Neural progenitor cell (in vitro differentiated cells): ENCODE measurements at regions not wholly inside any gene's neighbourhood (a gene's known extent, or its start where the extent isn't known, plus 50 kb on each side); places are given as distances from the start of the nearest gene placed in this dataset.

Experiments used
- DNase-seq: peaks from one replicate; pipeline ENCODE4 v3.0.0-alpha.2; 2016; ENCODE audit warnings: low spot score
- H2AFZ ChIP-seq: fragments of 200-600 bp; sonication (generic); replicated peaks from 2 replicates; pipeline ENCODE4 v1.6.1; 2016; ENCODE audit warnings: antibody characterized with exemption
- H3F3A ChIP-seq: fragments of 200-600 bp; sonication (generic); 2 replicates; pipeline ENCODE4 v1.6.1; 2016; ENCODE audit warnings: antibody characterized with exemption, low read depth
- H3K27ac ChIP-seq: fragments of 200-600 bp; sonication (generic); 2 replicates; pipeline ENCODE4 v1.5.1; 2016; ENCODE audit warnings: mild to moderate bottlenecking
- H3K27me3 ChIP-seq: fragments of 200-600 bp; sonication (generic); 2 replicates; pipeline ENCODE4 v1.6.1; 2016; ENCODE audit warnings: mild to moderate bottlenecking, moderate library complexity
- H3K36me3 ChIP-seq: fragments of 200-600 bp; sonication (generic); 2 replicates; pipeline ENCODE4 v1.5.1; 2016
- H3K4me1 ChIP-seq: fragments of 200-600 bp; sonication (generic); 2 replicates; pipeline ENCODE4 v1.6.1; 2016; ENCODE audit warnings: mixed run types
- H3K4me2 ChIP-seq: fragments of 200-600 bp; sonication (generic); 2 replicates; pipeline ENCODE4 v1.6.1; 2016
- H3K4me3 ChIP-seq: fragments of 200-600 bp; sonication (generic); 2 replicates; pipeline ENCODE4 v1.5.1; 2016
- H3K79me2 ChIP-seq: fragments of 200-600 bp; sonication (generic); 2 replicates; pipeline ENCODE4 v1.6.1; 2016; ENCODE audit warnings: low read depth
- H3K9ac ChIP-seq: fragments of 200-600 bp; sonication (generic); 2 replicates; pipeline ENCODE4 v1.6.1; 2016
- H3K9me3 ChIP-seq: fragments of 200-600 bp; sonication (generic); 2 replicates; pipeline ENCODE4 v1.5.1; 2016; ENCODE audit warnings: low read depth
- H4K20me1 ChIP-seq: fragments of 200-600 bp; sonication (generic); 2 replicates; pipeline ENCODE4 v1.6.1; 2016; ENCODE audit warnings: low read depth
- H3K27ac Mint-ChIP-seq: 3 replicates; pipeline ENCODE4 v1.8.0; 2021; ENCODE audit warnings: mixed read lengths
- H3K27me3 Mint-ChIP-seq: 2 replicates; pipeline ENCODE4 v1.8.0; 2022; ENCODE audit warnings: low read depth, mild to moderate bottlenecking, inconsistent platforms, moderate library complexity, mixed read lengths; ENCODE audit not compliant: insufficient read depth
- H3K36me3 Mint-ChIP-seq: 3 replicates; pipeline ENCODE4 v1.8.0; 2021; ENCODE audit warnings: mixed read lengths
- H3K4me1 Mint-ChIP-seq: 3 replicates; pipeline ENCODE4 v1.8.0; 2021; ENCODE audit warnings: mixed read lengths
- H3K4me3 Mint-ChIP-seq: 3 replicates; pipeline ENCODE4 v1.8.0; 2021; ENCODE audit warnings: mild to moderate bottlenecking, moderate library complexity, mixed read lengths
- H3K9me3 Mint-ChIP-seq: 3 replicates; pipeline ENCODE4 v1.8.0; 2020; ENCODE audit warnings: mixed read lengths
- CTCF ChIP-seq: fragments of 200-600 bp; sonication (generic); IDR thresholded peaks from 2 replicates; pipeline ENCODE4 v1.5.1; 2017; ENCODE audit warnings: antibody characterized with exemption, mild to moderate bottlenecking
- EZH2 ChIP-seq: fragments of 200-600 bp; sonication (generic); IDR thresholded peaks from 2 replicates; pipeline ENCODE4 v1.6.1; 2017; ENCODE audit warnings: antibody characterized with exemption, mild to moderate bottlenecking, moderate library complexity
- EZH2phosphoT487 ChIP-seq: fragments of 200-600 bp; sonication (generic); IDR thresholded peaks from 2 replicates; pipeline ENCODE4 v1.6.1; 2017; ENCODE audit warnings: antibody characterized with exemption

- H4K20me1 ChIP-seq = no peaks in the 10 kb centered on the region
- Mint-ChIP-seq H3K27ac (no peak overlapping the region), H3K27me3 (peaks cover 8% of the 10 kb centered on the region), H3K4me3 (no peak overlapping the region), H3K4me1 (peaks cover 30% of the 10 kb centered on the region), H3K36me3 (no peaks in the 10 kb centered on the region), H3K9me3 (peaks cover 3% of the 10 kb centered on the region)
- no peak overlapping the region for H3K4me3 ChIP-seq
- H3K9ac ChIP-seq = no peak overlapping the region
- H3K4me2 ChIP-seq = no peak overlapping the region
- no peaks in the 10 kb centered on the region for H3K27me3 ChIP-seq
- H2AFZ ChIP-seq = no peak overlapping the region
- no peak for DNase-seq
- no peaks in the 10 kb centered on the region for H3F3A ChIP-seq
- no peaks in the 10 kb centered on the region for H3K79me2 ChIP-seq
- no peak for TF ChIP-seq EZH2
- TF ChIP-seq EZH2phosphoT487 = no peak
- TF ChIP-seq CTCF = no peak
- H3K27ac ChIP-seq = no peak overlapping the region
- H3K9me3 ChIP-seq = no peaks in the 10 kb centered on the region
- no peaks in the 10 kb centered on the region for H3K36me3 ChIP-seq
- H3K4me1 ChIP-seq = peaks cover 8% of the 10 kb centered on the region
Observed at GRCh38 chr3:177469216-177469615, 271.9 kb upstream of the TBL1XR1 start.

DNA sequence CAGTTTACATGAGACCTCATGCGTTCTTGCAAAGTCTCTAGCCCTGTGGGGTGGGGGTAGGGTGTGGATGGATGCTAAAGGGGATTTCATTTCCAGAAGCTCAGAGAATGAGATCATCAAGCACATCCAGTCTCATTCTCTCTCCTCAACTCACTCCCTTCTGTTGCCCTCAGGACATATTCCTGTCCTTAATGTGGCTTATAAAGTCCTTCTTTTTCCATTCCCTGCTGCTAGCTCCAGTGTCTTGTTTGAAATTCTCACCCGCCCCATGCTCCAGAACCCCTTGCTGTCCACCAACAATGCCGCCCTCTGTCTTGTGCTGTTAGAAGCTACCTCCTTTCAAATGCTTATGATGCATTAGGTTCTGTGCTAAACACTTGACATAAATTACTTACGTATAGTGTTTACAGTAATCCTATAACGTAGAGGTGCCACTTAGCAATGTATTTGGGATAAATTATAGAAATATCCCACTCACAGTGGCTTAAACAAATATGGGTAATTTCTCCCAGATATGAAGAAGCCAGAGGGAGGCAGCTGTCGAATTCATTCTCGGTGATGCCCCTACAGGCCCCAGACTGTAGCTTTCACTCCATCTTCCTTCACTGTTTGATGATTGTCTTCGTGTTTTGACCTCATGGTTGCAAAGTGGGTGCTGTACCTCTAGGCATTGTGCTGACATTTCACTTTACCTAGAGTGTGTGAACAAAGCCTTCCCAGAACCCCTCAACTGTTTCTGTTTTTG, 273.1 kb upstream of the TBL1XR1 start:
- no peaks in the 10 kb centered on the region for H3K9me3 ChIP-seq
- Mint-ChIP-seq H3K4me3 (no peak overlapping the region), H3K27me3 (peaks cover 3% of the 10 kb centered on the region), H3K36me3 (no peaks in the 10 kb centered on the region), H3K9me3 (peaks cover under 1% of the 10 kb centered on the region), H3K4me1 (peaks cover 40% of the 10 kb centered on the region), H3K27ac (no peak overlapping the region)
- no peaks in the 10 kb centered on the region for H4K20me1 ChIP-seq
- H3K27ac ChIP-seq = no peak overlapping the region
- no peaks in the 10 kb centered on the region for H3K36me3 ChIP-seq
- no peaks in the 10 kb centered on the region for H3F3A ChIP-seq
- no peak overlapping the region for H3K4me3 ChIP-seq
- no peak overlapping the region for H2AFZ ChIP-seq
- H3K79me2 ChIP-seq = no peaks in the 10 kb centered on the region
- no peak for DNase-seq
- H3K4me2 ChIP-seq = no peak overlapping the region
- H3K27me3 ChIP-seq = no peaks in the 10 kb centered on the region
- peaks cover 8% of the 10 kb centered on the region for H3K4me1 ChIP-seq
- H3K9ac ChIP-seq = no peak overlapping the region
- TF ChIP-seq EZH2 (no peak), EZH2phosphoT487 (no peak), CTCF (no peak)

DNA sequence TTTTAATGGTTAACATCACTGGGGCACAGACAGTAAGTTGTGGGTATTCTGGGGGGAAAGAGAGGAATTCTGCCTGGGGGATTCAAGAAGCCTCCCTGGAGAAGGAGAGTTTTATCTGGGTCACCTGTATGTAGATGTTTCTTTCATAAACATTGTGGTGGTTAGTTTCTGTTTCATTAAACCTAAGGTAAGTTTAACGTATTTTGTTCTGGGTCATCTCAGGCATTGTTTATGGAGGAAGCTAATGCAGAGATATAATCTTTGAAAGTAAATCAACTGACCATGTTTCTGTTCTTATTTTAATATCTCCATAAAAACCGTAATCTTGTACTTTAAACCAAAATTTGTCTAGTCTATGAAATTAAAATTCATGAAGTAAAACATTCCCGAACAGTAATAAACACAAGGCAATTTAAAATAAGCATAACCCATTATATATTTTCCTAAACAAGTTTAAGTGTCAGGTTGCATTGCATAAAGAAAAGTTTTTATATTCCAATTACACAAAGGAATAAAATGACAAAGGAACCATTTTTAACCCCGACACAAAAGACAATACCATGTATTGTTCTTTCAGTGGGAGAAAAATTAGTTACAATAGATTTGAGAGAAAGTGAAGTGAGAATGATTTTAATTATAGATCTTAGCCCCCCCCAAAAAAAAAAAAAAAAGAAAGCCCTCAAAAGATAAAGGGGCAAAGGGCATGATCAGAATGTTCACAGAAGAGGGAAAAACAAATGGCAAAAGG, 274.6 kb upstream of the TBL1XR1 start:
- H3K27ac ChIP-seq = no peak overlapping the region
- H3K4me3 ChIP-seq = no peak overlapping the region
- Mint-ChIP-seq H3K27me3 (peaks cover 3% of the 10 kb centered on the region), H3K4me3 (no peak overlapping the region), H3K4me1 (peaks cover 40% of the 10 kb centered on the region), H3K9me3 (no peaks in the 10 kb centered on the region), H3K27ac (no peak overlapping the region), H3K36me3 (no peaks in the 10 kb centered on the region)
- no peaks in the 10 kb centered on the region for H3K36me3 ChIP-seq
- no peak overlapping the region for H2AFZ ChIP-seq
- no peaks in the 10 kb centered on the region for H3K27me3 ChIP-seq
- no peaks in the 10 kb centered on the region for H3K79me2 ChIP-seq
- no peak overlapping the region for H3K9ac ChIP-seq
- TF ChIP-seq EZH2phosphoT487 (no peak), CTCF (no peak), EZH2 (no peak)
- H3F3A ChIP-seq = no peaks in the 10 kb centered on the region
- no peak overlapping the region for H3K4me2 ChIP-seq
- H3K9me3 ChIP-seq = no peaks in the 10 kb centered on the region
- no peak for DNase-seq
- no peaks in the 10 kb centered on the region for H4K20me1 ChIP-seq
- peaks cover 8% of the 10 kb centered on the region for H3K4me1 ChIP-seq
